ENCODE measurements at regions not wholly inside any gene's neighbourhood (a gene's known extent, or its start where the extent isn't known, plus 50 kb on each side); places are given as distances from the start of the nearest gene placed in this dataset.

DNA sequence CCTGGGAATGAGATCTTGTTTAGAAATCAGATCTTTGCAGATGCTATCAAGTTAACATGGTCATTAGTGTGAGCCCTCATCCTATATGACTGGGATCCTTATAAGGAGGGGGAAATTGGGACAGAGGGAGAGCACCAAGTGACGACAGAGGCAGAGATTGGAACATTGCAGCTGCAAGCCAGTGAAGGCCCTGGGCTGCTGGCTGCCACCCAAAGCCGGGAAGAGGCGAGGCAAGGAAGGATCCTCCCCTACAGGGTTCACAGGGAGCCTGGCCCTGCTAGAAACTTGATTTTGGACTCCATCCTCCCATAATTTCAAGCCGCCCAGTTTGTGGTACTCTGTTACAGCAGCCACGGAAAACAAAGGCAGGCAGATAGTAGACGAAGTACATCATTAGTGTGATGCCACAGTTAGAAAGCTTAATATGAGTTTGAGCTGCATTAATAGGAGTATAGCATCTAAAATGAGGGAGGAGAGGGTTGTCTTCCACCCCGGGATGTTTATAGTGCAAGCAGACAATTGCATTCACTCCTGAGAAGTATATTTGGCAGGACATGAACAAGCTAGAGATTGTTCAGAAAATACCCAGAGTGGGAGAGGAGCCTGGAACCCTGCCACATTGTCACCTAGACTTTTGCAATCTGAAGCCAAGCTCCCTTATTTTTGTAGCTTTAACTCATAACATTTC is 56.8 kb upstream of the CLMP start:
- Histone ChIP-seq H3K4me3 (replicated peaks in 1 of 3; ENCODE audit: insufficient read depth in 1 of 3, low read depth in 2 of 3, low read length in 3 of 3) (no peak overlapping the region), H4K20me1 (ENCODE audit: insufficient read depth, low read length) (no peaks in the 10 kb centered on the region), H3K4me2 (ENCODE audit: low read depth, low read length) (no peak overlapping the region), H3K79me2 (ENCODE audit: insufficient read depth, low read length) (no peaks in the 10 kb centered on the region), H3K4me1 (ENCODE audit: insufficient read depth, low read length) (no peaks in the 10 kb centered on the region), H3K27ac (ENCODE audit: extremely low read length, insufficient read depth, low read length) (no peak overlapping the region), H3K36me3 (replicated peaks in 1 of 2; ENCODE audit: control insufficient read depth in 1 of 2, insufficient read depth in 2 of 2, low read length in 2 of 2) (no peaks in the 10 kb centered on the region), H3K27me3 (ENCODE audit: control insufficient read depth in 1 of 2, insufficient read depth in 2 of 2, low read length in 2 of 2) (peaks cover 2 to 10% of the 10 kb centered on the region in 2 experiments; a peak in 2 of 5 replicates), H2AFZ (ENCODE audit: low read length) (no peak overlapping the region), H3K9ac (ENCODE audit: insufficient read depth, low read depth, low read length) (no peak overlapping the region), H3K9me3 (ENCODE audit: low read length) (no peaks in the 10 kb centered on the region)
- WGBS (ENCODE audit: low lambda C conversion rate), result 4% methylated on average over 7 of the region's 7 CpGs
- in situ Hi-C loops (cut with HindIII; ENCODE audit: extremely low pct_ligation_motif_present, low pct_unique_long_range_greater_than_20kb), result no loop called here
- no peak for FAIRE-seq
- CTCF ChIA-PET (ENCODE audit: low intra/inter-chr PET ratio, low total read pairs), result no interaction called here
- no TSS peak for BruUV-seq (replicated peaks)
- POLR2A ChIA-PET, result no interaction called here
- TF ChIP-seq ZNF781 (CRISPR knock-in tag; IDR thresholded peaks at IDR 0.05; ENCODE audit: borderline replicate concordance, not compliant biosample characterization) (no peak), KDM5A (IDR thresholded peaks at IDR 0.05; ENCODE audit: borderline replicate concordance, low read length) (no peak), TRIM24 (CRISPR knock-in tag; IDR thresholded peaks at IDR 0.05) (no peak)
- ATAC-seq, result no peak
- DNase-seq (ENCODE audit: low spot score), result no peak
- intact Hi-C loops (cut with micrococcal nuclease; ENCODE audit: unreplicated experiment), result no loop called here

DNA sequence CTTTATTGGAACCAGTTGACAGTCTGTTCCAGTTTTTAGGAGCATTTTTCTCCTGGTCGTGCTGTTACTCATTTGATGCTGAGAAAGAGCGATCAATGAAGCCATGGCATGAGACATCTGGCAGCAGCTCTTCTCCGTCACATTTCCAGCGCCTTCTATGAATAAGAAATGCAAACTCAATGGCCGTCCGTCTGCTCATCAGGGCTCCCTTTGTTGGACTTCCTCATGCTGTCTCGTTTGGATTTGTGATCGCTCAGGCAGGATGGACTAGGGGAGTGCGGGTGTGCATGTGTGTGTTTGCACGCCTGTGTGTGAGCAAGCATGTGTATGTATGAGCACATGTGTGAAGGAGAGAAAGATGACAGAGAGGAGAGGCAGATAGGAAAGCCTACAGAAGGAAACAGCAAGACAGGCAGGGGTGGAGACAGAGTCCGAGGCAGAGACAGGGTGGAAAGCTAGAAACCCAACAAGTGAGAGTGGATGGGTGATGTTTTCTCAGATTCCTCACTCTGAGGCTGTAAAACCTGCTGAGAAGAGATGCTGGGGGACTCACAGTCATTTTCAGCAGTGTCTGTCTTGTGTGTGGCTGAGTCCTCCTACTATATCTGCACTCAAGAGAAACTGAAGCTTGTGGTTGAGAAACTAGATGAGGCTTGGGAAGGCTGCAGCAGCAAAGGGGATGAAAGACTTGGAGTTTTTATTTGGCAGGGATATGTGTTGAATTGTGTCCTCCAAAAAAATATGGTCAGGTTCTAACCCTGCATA is 56.0 kb upstream of the CLMP start:
- DNase-seq (ENCODE audit: low spot score) (no peak), ATAC-seq (no peak), FAIRE-seq (no peak)
- 29% methylated on average over 11 of the region's 11 CpGs for WGBS (ENCODE audit: low lambda C conversion rate)
- intact Hi-C loops (cut with micrococcal nuclease; ENCODE audit: unreplicated experiment) (no loop called here), in situ Hi-C loops (cut with HindIII; ENCODE audit: extremely low pct_ligation_motif_present, low pct_unique_long_range_greater_than_20kb) (no loop called here)
- H3K4me1 ChIP-seq (ENCODE audit: insufficient read depth, low read length), result no peaks in the 10 kb centered on the region
- no peak overlapping the region for H3K4me3 ChIP-seq (replicated peaks in 1 of 3; ENCODE audit: insufficient read depth in 1 of 3, low read depth in 2 of 3, low read length in 3 of 3)
- BruUV-seq (replicated peaks), result no TSS peak
- no peaks in the 10 kb centered on the region for H3K9me3 ChIP-seq (ENCODE audit: low read length)
- H3K79me2 ChIP-seq (ENCODE audit: insufficient read depth, low read length), result no peaks in the 10 kb centered on the region
- no peak overlapping the region for H3K4me2 ChIP-seq (ENCODE audit: low read depth, low read length)
- H3K27ac ChIP-seq (ENCODE audit: extremely low read length, insufficient read depth, low read length), result no peak overlapping the region
- H3K9ac ChIP-seq (ENCODE audit: insufficient read depth, low read depth, low read length), result no peak overlapping the region
- H3K36me3 ChIP-seq (replicated peaks in 1 of 2; ENCODE audit: control insufficient read depth in 1 of 2, insufficient read depth in 2 of 2, low read length in 2 of 2), result no peaks in the 10 kb centered on the region
- peaks cover 2 to 10% of the 10 kb centered on the region in 2 experiments; a peak in 2 of 5 replicates for H3K27me3 ChIP-seq (ENCODE audit: control insufficient read depth in 1 of 2, insufficient read depth in 2 of 2, low read length in 2 of 2)
- ChIA-PET POLR2A (no interaction called here), CTCF (ENCODE audit: low intra/inter-chr PET ratio, low total read pairs) (no interaction called here)
- H4K20me1 ChIP-seq (ENCODE audit: insufficient read depth, low read length), result no peaks in the 10 kb centered on the region
- no peak overlapping the region for H2AFZ ChIP-seq (ENCODE audit: low read length)
- TF ChIP-seq SAP130 (CRISPR knock-in tag; IDR thresholded peaks at IDR 0.05; ENCODE audit: low read depth) (no peak), ZNF878 (CRISPR knock-in tag; IDR thresholded peaks at IDR 0.05) (no peak), NCOR1 (IDR thresholded peaks at IDR 0.05; ENCODE audit: borderline replicate concordance, low read length) (no peak), YY1 (IDR thresholded peaks at IDR 0.05; ENCODE audit: insufficient read depth, insufficient replicate concordance, low read depth, low read length) (no peak), ZNF891 (CRISPR knock-in tag; IDR thresholded peaks at IDR 0.05) (no peak)

All from HepG2 (cell line).